Epithelial cell of proximal tubule (primary cell): ENCODE measurements at regions not wholly inside any gene's neighbourhood (a gene's known extent, or its start where the extent isn't known, plus 50 kb on each side); places are given as distances from the start of the nearest gene placed in this dataset.

Experiments
- DNase-seq: peaks from one replicate; pipeline ENCODE4 v3.0.0-alpha.2; 2011; ENCODE audit warnings: low read depth
- H3K4me3 ChIP-seq: 2 replicates; pipeline ENCODE4 v1.5.1; 2011; ENCODE audit warnings: low read depth, mild to moderate bottlenecking, low read length
- CTCF ChIP-seq: conservative IDR thresholded peaks from 2 replicates; pipeline ENCODE4 v1.5.1; 2012; ENCODE audit warnings: low read depth, mild to moderate bottlenecking, low read length

- H3K4me3 ChIP-seq: no peak overlapping the region
- TF ChIP-seq CTCF: no peak
- no peak for DNase-seq
Measured at GRCh38 chr4:128394778-128395177, 107.2 kb upstream of the PGRMC2 start.

- no peak for TF ChIP-seq CTCF
- H3K4me3 ChIP-seq: no peak overlapping the region
- DNase-seq: peak; percentile 60
Measured at GRCh38 chr4:128393101-128393704, 105.6 kb upstream of the PGRMC2 start.

GRCh38 chr4:128390475-128390996, 102.9 kb upstream of the PGRMC2 start:
- TF ChIP-seq CTCF: no peak
- no peak for DNase-seq
- H3K4me3 ChIP-seq: no peak overlapping the region

GRCh38 chr4:128388796-128389195, 101.2 kb upstream of the PGRMC2 start:
- H3K4me3 ChIP-seq: no peak overlapping the region
- no peak for DNase-seq
- no peak for TF ChIP-seq CTCF

DNA sequence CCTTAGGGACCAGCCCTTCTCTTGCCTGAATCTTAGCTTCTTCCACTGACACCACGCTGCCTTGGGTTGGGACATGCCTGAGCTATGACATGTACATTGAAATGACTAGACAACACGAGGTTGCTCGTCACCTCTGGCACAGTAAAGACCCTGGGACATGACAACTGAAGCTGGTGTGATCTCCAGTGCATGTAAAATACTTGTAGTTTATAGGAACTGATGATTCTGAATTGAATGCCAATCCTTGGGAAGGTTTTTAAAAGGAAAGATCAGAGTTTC, 100.7 kb upstream of the PGRMC2 start:
- DNase-seq: no peak
- TF ChIP-seq CTCF: no peak

DNA sequence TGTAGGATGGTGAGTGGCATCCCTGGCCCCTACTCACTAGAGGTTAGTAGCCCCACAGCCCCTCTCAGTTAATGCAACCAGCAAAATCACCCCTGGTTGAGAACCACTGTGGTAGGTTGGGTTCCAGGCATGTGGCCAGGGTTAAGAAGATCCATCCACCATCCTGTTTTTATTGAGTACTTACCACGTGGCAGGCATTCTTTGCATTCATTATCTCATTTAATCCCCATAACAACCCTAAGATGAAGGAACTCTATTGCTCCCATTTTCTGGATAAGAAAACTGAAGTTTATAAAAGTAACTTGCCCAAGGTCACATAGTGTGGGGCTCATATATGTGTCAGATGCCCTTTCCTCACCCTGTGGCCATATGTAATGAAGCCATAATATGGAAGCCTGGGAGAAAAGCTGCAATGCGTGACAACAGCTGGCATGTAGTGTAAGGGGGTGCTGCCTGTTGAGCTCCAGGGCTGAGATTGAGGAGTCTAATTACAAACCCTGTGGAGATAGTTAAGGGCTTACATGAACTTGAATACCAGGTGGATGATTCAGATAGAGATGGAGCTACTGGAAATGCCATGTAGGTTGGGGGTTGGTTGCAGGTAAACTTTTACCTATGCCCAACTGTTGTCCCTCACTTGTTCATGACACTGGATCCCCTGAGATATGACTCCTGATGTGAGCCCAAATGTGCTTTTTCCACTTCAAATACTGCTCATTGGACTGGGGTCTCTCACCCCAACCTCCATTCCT, 100.2 kb upstream of the PGRMC2 start:
- no peak overlapping the region for H3K4me3 ChIP-seq
- DNase-seq: no peak
- TF ChIP-seq CTCF: no peak

More for the DNA sequence above, 100.7 kb upstream of the PGRMC2 start:
- no peak overlapping the region for H3K4me3 ChIP-seq
